Epithelial cell of proximal tubule (primary cell): ENCODE measurements at regions not wholly inside any gene's neighbourhood (a gene's known extent, or its start where the extent isn't known, plus 50 kb on each side); places are given as distances from the start of the nearest gene placed in this dataset.

Experiments
- DNase-seq: peaks from one replicate; pipeline ENCODE4 v3.0.0-alpha.2; 2011; ENCODE audit warnings: low read depth
- H3K4me3 ChIP-seq: 2 replicates; pipeline ENCODE4 v1.5.1; 2011; ENCODE audit warnings: low read depth, mild to moderate bottlenecking, low read length
- TF ChIP-seq, protein P1 (sequence below): conservative IDR thresholded peaks from 2 replicates; pipeline ENCODE4 v1.5.1; 2012; ENCODE audit warnings: low read depth, mild to moderate bottlenecking, low read length

DNA sequence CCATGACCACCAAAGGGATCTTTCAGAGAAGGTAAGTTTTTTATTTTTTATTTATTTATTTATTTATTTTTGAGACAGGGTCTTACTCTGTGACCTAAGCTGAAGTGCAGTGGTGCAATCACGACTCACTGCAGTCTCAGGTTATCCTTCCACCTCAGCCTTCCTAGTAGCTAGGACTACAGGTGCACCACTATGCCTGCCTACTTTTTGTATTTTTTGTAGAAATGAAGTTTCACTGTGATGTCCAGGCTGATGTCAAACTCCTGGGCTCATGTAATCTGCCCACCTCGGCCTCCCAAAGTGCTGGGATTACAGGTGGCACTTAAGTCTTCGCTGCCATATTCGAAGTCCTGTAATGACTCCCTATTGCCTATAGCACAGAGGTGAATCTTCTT lies 342.5 kb downstream of the CYRIA start:
- H3K4me3 ChIP-seq, result no peak overlapping the region
- TF ChIP-seq, protein P1, sequence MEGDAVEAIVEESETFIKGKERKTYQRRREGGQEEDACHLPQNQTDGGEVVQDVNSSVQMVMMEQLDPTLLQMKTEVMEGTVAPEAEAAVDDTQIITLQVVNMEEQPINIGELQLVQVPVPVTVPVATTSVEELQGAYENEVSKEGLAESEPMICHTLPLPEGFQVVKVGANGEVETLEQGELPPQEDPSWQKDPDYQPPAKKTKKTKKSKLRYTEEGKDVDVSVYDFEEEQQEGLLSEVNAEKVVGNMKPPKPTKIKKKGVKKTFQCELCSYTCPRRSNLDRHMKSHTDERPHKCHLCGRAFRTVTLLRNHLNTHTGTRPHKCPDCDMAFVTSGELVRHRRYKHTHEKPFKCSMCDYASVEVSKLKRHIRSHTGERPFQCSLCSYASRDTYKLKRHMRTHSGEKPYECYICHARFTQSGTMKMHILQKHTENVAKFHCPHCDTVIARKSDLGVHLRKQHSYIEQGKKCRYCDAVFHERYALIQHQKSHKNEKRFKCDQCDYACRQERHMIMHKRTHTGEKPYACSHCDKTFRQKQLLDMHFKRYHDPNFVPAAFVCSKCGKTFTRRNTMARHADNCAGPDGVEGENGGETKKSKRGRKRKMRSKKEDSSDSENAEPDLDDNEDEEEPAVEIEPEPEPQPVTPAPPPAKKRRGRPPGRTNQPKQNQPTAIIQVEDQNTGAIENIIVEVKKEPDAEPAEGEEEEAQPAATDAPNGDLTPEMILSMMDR, result no peak
- no peak for DNase-seq

DNA sequence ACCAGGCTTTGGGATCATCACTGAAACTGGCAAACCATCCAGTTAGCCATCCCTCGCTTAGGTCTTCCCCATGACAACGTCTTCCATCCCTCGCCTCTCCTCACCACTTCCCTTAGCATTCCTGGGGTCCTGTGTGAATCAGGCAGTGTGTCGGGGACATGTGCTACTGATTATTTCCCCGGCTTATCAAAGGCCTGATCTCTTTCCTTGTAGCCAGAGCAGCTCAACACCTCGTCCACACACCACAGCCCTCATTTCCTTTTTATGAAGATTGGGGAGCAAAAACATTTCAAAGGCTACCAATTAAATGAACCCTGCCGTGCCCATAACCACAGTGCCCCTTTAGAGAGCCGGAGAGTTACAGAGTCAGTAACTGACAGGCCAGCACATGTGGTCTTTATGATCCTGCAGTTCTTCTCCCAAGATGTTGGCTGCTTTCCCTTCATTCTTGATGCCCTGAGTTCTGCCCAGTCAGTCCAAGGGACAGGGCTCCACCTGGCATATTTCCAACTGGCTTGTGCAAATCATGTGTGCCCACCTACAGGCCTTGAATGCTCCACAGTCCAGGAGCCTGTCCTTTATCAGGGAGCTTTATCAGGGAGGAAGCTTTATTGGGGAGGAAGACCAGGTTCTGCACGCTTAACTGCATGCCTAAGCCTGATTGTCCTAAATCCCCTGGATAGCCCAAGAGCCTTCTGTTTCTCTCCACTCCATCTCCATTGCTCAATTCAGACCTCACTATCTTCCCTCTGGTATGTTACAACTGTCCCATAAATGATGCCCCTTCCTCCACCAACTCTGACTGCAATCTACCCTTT lies 343.1 kb downstream of the CYRIA start:
- TF ChIP-seq, protein P1, result no peak
- no peak for DNase-seq
- no peak overlapping the region for H3K4me3 ChIP-seq

DNA sequence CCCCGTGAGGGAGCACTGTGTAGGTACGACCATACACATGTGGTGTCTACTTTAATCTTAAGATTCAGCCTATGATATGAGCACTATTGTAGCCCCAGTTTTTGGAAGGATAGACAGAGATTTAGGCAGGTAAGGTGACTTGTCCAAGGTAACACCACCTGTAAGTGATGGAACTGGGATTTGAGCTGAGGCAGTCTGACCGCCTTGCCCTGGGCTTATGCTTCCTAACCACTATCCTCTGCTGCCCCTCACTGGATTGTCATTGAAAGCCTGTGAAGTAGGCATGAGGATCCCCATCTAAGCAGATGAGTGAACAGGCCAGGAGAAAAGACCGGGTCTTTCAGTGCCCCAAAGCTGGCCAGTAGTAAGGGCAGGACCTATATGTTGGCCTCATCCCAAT lies 343.8 kb downstream of the CYRIA start:
- no peak for DNase-seq
- TF ChIP-seq, protein P1, result no peak
- no peak overlapping the region for H3K4me3 ChIP-seq

DNA sequence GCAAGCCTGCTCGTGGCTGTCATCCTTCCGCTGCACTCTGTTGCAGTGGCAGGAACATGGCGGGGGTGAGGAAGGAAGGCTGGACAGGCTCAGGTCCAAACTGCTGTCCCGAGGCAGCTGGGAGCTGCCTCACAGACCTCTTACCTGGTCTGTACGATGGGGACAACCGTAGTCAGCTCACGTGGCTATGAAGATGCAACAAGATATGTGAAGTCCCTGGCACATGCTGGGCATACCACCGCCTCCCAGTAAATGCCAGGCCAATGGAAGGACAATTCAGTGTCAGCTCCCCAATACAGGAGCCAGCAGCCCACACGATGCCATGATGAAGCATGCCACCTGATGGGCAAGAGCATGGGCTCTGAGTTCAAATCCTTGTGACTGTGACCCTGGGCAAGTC lies 344.4 kb downstream of the CYRIA start:
- no peak overlapping the region for H3K4me3 ChIP-seq
- DNase-seq, result no peak
- TF ChIP-seq, protein P1, result no peak

DNA sequence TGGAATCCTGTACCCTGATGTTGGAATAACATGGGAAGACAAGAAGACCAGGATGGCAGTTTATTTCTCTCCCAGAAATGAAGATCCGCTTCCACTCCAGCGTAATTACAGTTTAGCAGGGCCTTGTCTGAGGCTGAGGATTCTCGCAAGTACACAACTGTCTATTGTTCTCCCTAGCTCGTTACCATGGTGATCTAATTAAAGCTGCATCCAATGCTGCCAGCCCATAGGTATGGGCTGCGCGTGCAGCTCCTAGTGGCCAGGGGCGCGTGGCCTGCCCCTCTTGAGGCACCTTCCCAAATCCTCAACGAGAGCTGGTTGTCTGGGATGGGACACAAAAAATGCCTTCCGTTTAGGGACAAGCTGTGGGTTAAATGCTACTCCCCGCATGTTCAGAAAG lies 344.9 kb downstream of the CYRIA start:
- TF ChIP-seq, protein P1, result no peak
- DNase-seq, result no peak
- H3K4me3 ChIP-seq, result no peak overlapping the region

DNA sequence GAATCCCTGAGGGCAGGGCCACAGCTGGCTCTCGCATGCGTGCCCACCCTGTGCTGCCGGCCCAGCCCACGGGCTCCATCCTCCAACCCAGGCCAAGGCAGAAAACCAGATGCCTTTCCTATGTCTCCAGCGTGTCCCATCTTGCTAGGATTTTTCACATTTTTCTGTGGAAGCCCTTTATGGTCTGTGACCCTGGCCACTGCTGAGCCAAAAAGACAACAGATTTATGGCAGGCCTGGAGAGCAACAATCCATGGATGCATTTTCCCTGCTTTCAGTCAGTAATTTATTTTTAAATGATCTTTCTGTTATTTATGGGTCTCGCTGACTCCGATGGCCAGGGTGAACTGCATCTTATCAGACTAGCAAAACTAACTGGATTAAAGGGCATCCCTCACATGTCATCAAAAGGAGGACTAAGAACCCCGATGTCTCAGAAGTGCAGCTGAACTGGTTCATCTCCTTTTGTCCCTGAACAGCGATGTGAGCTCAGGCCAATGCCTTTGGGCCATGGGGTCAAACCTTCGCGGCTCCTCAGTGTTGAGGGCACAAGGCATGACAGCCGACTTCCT lies 346.0 kb downstream of the CYRIA start:
- TF ChIP-seq, protein P1, result no peak
- no peak overlapping the region for H3K4me3 ChIP-seq
- no peak for DNase-seq
